ENCODE measurements at regions not wholly inside any gene's neighbourhood (a gene's known extent, or its start where the extent isn't known, plus 50 kb on each side); places are given as distances from the start of the nearest gene placed in this dataset.

GRCh38 chr10:3273966-3274365 is 101.4 kb upstream of the PITRM1 start:
- Histone ChIP-seq H3K4me1 (ENCODE audit: control insufficient read depth, extremely low read depth, insufficient read depth, low read length) (no peaks in the 10 kb centered on the region), H3K4me3 (replicated peaks in 1 of 4; ENCODE audit: control extremely low read depth in 1 of 4, insufficient read depth in 1 of 4, low read depth in 3 of 4, low read length in 4 of 4) (no peak overlapping the region), H3K9ac (ENCODE audit: insufficient read depth, low read length) (no peak overlapping the region), H3K36me3 (ENCODE audit: control insufficient read depth, insufficient read depth, low read length) (no peaks in the 10 kb centered on the region), H4K20me1 (ENCODE audit: control insufficient read depth, extremely low read depth, insufficient read depth, low read length) (no peaks in the 10 kb centered on the region), H3K27me3 (ENCODE audit: control insufficient read depth, insufficient read depth, low read length) (peaks cover 6% of the 10 kb centered on the region), H3K27ac (ENCODE audit: insufficient read depth, low read length) (no peak overlapping the region), H2AFZ (ENCODE audit: low read length) (no peak overlapping the region), H3K79me2 (ENCODE audit: control insufficient read depth, insufficient read depth, low read length) (no peaks in the 10 kb centered on the region), H3K9me3 (ENCODE audit: control insufficient read depth, insufficient read depth, low read depth, low read length) (no peaks in the 10 kb centered on the region), H3K4me2 (ENCODE audit: extremely low read depth, insufficient read depth, low read length) (no peak overlapping the region)
- no peak for DNase-seq (ENCODE audit: low read depth in 2 of 2)
- no peak for TF ChIP-seq CTCF (conservative IDR thresholded peaks at IDR 0.05 in 1 of 2, IDR thresholded peaks at IDR 0.05 in 1 of 2; ENCODE audit: low read depth in 1 of 2, low read length in 2 of 2)
- no peak for TF ChIP-seq EZH2 (IDR thresholded peaks at IDR 0.05; ENCODE audit: low read length, missing control alignments)

- no peak overlapping the region for H2AFZ ChIP-seq (ENCODE audit: low read length)
- TF ChIP-seq CTCF (conservative IDR thresholded peaks at IDR 0.05 in 1 of 2, IDR thresholded peaks at IDR 0.05 in 1 of 2; ENCODE audit: low read depth in 1 of 2, low read length in 2 of 2) (no peak), EZH2 (IDR thresholded peaks at IDR 0.05; ENCODE audit: low read length, missing control alignments) (no peak)
- H3K4me3 ChIP-seq (replicated peaks in 1 of 4; ENCODE audit: control extremely low read depth in 1 of 4, insufficient read depth in 1 of 4, low read depth in 3 of 4, low read length in 4 of 4), result no peak overlapping the region
- H3K9me3 ChIP-seq (ENCODE audit: control insufficient read depth, insufficient read depth, low read depth, low read length), result no peaks in the 10 kb centered on the region
- peaks cover 6% of the 10 kb centered on the region for H3K27me3 ChIP-seq (ENCODE audit: control insufficient read depth, insufficient read depth, low read length)
- H3K9ac ChIP-seq (ENCODE audit: insufficient read depth, low read length), result no peak overlapping the region
- no peak overlapping the region for H3K27ac ChIP-seq (ENCODE audit: insufficient read depth, low read length)
- H3K36me3 ChIP-seq (ENCODE audit: control insufficient read depth, insufficient read depth, low read length), result no peaks in the 10 kb centered on the region
- no peaks in the 10 kb centered on the region for H3K79me2 ChIP-seq (ENCODE audit: control insufficient read depth, insufficient read depth, low read length)
- DNase-seq (ENCODE audit: low read depth in 2 of 2), result no peak
- H3K4me1 ChIP-seq (ENCODE audit: control insufficient read depth, extremely low read depth, insufficient read depth, low read length), result no peaks in the 10 kb centered on the region
- no peak overlapping the region for H3K4me2 ChIP-seq (ENCODE audit: extremely low read depth, insufficient read depth, low read length)
- no peaks in the 10 kb centered on the region for H4K20me1 ChIP-seq (ENCODE audit: control insufficient read depth, extremely low read depth, insufficient read depth, low read length)
Measured at GRCh38 chr10:3272300-3272699, 99.7 kb upstream of the PITRM1 start.

- no peak overlapping the region for H3K27ac ChIP-seq (ENCODE audit: insufficient read depth, low read length)
- no peaks in the 10 kb centered on the region for H3K79me2 ChIP-seq (ENCODE audit: control insufficient read depth, insufficient read depth, low read length)
- H3K9ac ChIP-seq (ENCODE audit: insufficient read depth, low read length), result no peak overlapping the region
- no peak for DNase-seq (ENCODE audit: low read depth in 2 of 2)
- H3K36me3 ChIP-seq (ENCODE audit: control insufficient read depth, insufficient read depth, low read length), result no peaks in the 10 kb centered on the region
- H3K9me3 ChIP-seq (ENCODE audit: control insufficient read depth, insufficient read depth, low read depth, low read length), result no peaks in the 10 kb centered on the region
- H3K4me2 ChIP-seq (ENCODE audit: extremely low read depth, insufficient read depth, low read length), result no peak overlapping the region
- TF ChIP-seq CTCF (conservative IDR thresholded peaks at IDR 0.05 in 1 of 2, IDR thresholded peaks at IDR 0.05 in 1 of 2; ENCODE audit: low read depth in 1 of 2, low read length in 2 of 2) (no peak), EZH2 (IDR thresholded peaks at IDR 0.05; ENCODE audit: low read length, missing control alignments) (no peak)
- H3K4me1 ChIP-seq (ENCODE audit: control insufficient read depth, extremely low read depth, insufficient read depth, low read length), result no peaks in the 10 kb centered on the region
- peaks cover 6% of the 10 kb centered on the region for H3K27me3 ChIP-seq (ENCODE audit: control insufficient read depth, insufficient read depth, low read length)
- H4K20me1 ChIP-seq (ENCODE audit: control insufficient read depth, extremely low read depth, insufficient read depth, low read length), result no peaks in the 10 kb centered on the region
- H2AFZ ChIP-seq (ENCODE audit: low read length), result no peak overlapping the region
- H3K4me3 ChIP-seq (replicated peaks in 1 of 4; ENCODE audit: control extremely low read depth in 1 of 4, insufficient read depth in 1 of 4, low read depth in 3 of 4, low read length in 4 of 4), result no peak overlapping the region
Measured at GRCh38 chr10:3271354-3272115, 99.0 kb upstream of the PITRM1 start.
